Kidney (tissue), 13 donors: ENCODE measurements at regions not wholly inside any gene's neighbourhood (a gene's known extent, or its start where the extent isn't known, plus 50 kb on each side); places are given as distances from the start of the nearest gene placed in this dataset.

Experiments
- DNase-seq, 5 donors: peaks; one replicate each; pipeline ENCODE4 v3.0.0-alpha.2; 2013 to 2020
- FAIRE-seq: peaks from 2 replicates; lab custom pipeline; 2012; peaks lifted over from hg19 to GRCh38; lab: Jason Lieb, UNC
- H3K27ac ChIP-seq, 2 donors: one replicate each; pipeline ENCODE4 v1.7.0; 2013; ENCODE audit warnings: low read depth in 2 of 2, low read length in 2 of 2, inconsistent platforms in 1 of 2
- H3K27me3 ChIP-seq: one replicate; pipeline ENCODE4 v1.7.1; 2013; ENCODE audit warnings: low read length, inconsistent platforms; ENCODE audit not compliant: control insufficient read depth, insufficient read depth
- H3K36me3 ChIP-seq, 3 donors: one replicate each; pipeline versions ENCODE4 v1.7.0 to v1.7.1; 2013; ENCODE audit warnings: low read length in 3 of 3, control low read depth in 1 of 3, inconsistent platforms in 1 of 3; ENCODE audit not compliant: insufficient read depth in 3 of 3, control insufficient read depth in 2 of 3
- H3K4me1 ChIP-seq, 3 donors: one replicate each; pipeline versions ENCODE4 v1.7.0 to v1.7.1; 2013; ENCODE audit warnings: low read length in 3 of 3, inconsistent platforms in 1 of 3, low read depth in 1 of 3; ENCODE audit not compliant: control insufficient read depth in 2 of 3, insufficient read depth in 2 of 3
- H3K4me3 ChIP-seq, 3 donors: one replicate each; pipeline versions ENCODE4 v1.7.0 to v1.8.1; 2013; ENCODE audit warnings: low read length in 3 of 3, control low read depth in 1 of 3, inconsistent platforms in 1 of 3
- H3K9ac ChIP-seq, 3 donors: one replicate each; pipeline versions ENCODE4 v1.7.0 to v1.7.1; 2013; ENCODE audit warnings: low read length in 3 of 3, control low read depth in 1 of 3, inconsistent platforms in 1 of 3
- H3K9me3 ChIP-seq, 3 donors: one replicate each; pipeline versions ENCODE4 v1.7.0 to v1.7.1; 2013; ENCODE audit warnings: low read length in 3 of 3, control low read depth in 1 of 3, inconsistent platforms in 1 of 3; ENCODE audit not compliant: control insufficient read depth in 2 of 3, insufficient read depth in 1 of 3
- intact Hi-C: fragments of 100-400 bp; cut with DNase I; formaldehyde crosslinking; loops from one replicate; pipeline ENCODE4 v1.11.1; 2022
- TF ChIP-seq, protein P1 (sequence below): IDR thresholded peaks from 3 replicates; pipeline ENCODE4 v1.5.1; 2012; ENCODE audit warnings: mild to moderate bottlenecking, moderate library complexity, borderline replicate concordance; ENCODE audit not compliant: insufficient read depth; ENCODE audit errors: extremely low read depth
- donor health status: control.
- donor health status: control.
- donor health status: control.
- donor health status: control.
- donor health status: control.
- donor health status: DM: yes; HTN: yes; CAD: no.
- donor health status: Normal renal cell carcinoma (clear cell type).

DNA sequence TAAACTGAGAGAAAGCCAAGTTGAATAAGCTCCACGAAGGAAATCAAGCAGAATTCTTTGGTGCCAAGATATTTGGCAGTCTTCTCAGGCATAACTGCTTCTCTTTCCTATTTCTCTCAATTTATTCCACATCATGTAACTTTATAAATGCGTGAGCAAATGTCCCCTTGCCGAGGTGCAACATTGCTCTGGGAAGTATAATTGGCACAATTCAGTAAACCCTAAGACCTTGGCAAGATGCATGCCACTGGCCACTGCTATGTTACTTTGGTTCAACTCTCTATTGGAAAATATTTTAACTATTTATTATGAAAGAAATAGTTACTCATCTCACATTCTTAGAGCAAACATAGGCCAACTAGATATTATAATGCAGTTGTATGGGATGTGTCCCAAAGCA lies 170.2 kb downstream of the SUCNR1 start:
- Histone ChIP-seq H3K9ac (no peak overlapping the region), H3K4me1 (no peaks in the 10 kb centered on the region), H3K9me3 (no peaks in the 10 kb centered on the region), H3K36me3 (no peaks in the 10 kb centered on the region), H3K27me3 (no peaks in the 10 kb centered on the region), H3K4me3 (no peak overlapping the region), H3K27ac (no peak overlapping the region)
- no peak for DNase-seq
- no peak for FAIRE-seq
- TF ChIP-seq, protein P1, sequence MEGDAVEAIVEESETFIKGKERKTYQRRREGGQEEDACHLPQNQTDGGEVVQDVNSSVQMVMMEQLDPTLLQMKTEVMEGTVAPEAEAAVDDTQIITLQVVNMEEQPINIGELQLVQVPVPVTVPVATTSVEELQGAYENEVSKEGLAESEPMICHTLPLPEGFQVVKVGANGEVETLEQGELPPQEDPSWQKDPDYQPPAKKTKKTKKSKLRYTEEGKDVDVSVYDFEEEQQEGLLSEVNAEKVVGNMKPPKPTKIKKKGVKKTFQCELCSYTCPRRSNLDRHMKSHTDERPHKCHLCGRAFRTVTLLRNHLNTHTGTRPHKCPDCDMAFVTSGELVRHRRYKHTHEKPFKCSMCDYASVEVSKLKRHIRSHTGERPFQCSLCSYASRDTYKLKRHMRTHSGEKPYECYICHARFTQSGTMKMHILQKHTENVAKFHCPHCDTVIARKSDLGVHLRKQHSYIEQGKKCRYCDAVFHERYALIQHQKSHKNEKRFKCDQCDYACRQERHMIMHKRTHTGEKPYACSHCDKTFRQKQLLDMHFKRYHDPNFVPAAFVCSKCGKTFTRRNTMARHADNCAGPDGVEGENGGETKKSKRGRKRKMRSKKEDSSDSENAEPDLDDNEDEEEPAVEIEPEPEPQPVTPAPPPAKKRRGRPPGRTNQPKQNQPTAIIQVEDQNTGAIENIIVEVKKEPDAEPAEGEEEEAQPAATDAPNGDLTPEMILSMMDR, result no peak
- intact Hi-C loops, result no loop called here

DNA sequence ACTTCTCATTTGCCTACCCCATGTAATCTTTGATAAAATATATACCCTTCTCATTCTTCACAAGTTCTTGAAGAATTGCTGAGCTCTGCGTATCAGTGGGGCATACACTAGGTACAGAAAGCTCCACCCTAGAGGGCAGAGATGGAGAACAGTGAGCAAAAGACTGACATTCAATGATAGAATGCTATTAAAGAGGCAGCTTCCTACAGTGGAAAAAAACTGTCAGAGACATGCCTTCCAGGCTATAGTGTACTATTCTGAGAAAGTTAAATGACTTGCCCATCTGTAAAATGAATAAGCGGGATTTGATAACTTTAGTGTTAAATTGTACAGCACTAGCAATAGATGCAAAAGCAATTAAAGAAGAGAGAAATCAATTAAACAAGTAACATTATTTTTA lies 172.8 kb downstream of the SUCNR1 start:
- DNase-seq, result no peak
- Histone ChIP-seq H3K27ac (no peak overlapping the region), H3K4me3 (no peak overlapping the region), H3K36me3 (no peaks in the 10 kb centered on the region), H3K27me3 (no peaks in the 10 kb centered on the region), H3K9ac (no peak overlapping the region), H3K9me3 (no peaks in the 10 kb centered on the region), H3K4me1 (no peaks in the 10 kb centered on the region)
- TF ChIP-seq, protein P1, result no peak
- FAIRE-seq, result no peak
- intact Hi-C loops, result no loop called here

DNA sequence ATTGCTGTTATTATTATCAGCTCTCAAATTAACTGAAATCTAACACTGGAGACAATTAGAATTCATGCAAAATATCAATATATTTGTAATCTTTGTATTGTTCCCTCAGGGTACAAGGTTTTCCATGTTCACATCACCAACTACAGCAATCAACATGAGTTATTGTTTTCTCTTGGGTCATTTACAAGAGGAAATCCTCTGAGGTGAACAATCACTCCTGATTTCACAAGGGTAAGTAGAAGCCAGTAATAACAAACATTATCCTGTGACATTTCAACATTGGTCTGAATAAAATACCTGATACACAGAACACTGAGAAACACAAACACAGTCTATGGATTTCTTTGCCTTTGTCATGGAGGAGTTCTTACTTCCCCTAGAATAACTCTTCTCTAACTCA lies 174.0 kb downstream of the SUCNR1 start:
- Histone ChIP-seq H3K27ac (no peak overlapping the region), H3K27me3 (no peaks in the 10 kb centered on the region), H3K36me3 (no peaks in the 10 kb centered on the region), H3K4me3 (no peak overlapping the region), H3K9ac (no peak overlapping the region), H3K4me1 (no peaks in the 10 kb centered on the region), H3K9me3 (no peaks in the 10 kb centered on the region)
- FAIRE-seq, result no peak
- DNase-seq, result peak in 2 of 5 donors; percentile 10 to 20
- TF ChIP-seq, protein P1, result no peak
- intact Hi-C loops, result no loop called here

DNA sequence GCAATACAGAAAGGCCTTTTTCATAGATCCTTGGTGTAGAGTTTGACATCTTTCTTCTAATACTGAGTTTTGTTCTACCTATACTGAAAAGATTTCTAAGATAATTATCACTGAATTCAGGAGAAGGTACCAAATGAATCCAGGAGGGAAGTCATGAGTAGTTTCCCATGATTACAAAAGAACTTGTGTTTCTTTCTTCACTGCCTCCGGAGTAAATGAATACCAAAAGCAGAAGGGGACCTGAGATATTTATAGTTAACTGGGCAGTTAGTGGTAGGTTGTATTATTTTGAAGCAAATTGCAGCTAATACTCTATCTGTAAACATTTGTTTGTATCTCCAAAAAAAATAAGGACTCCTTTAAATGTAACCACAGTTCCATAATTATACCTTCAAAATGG lies 175.4 kb downstream of the SUCNR1 start:
- Histone ChIP-seq H3K9me3 (no peaks in the 10 kb centered on the region), H3K9ac (no peak overlapping the region), H3K27me3 (no peaks in the 10 kb centered on the region), H3K27ac (no peak overlapping the region), H3K36me3 (no peaks in the 10 kb centered on the region), H3K4me3 (no peak overlapping the region), H3K4me1 (no peaks in the 10 kb centered on the region)
- TF ChIP-seq, protein P1, result no peak
- FAIRE-seq (no peak), DNase-seq (no peak)
- intact Hi-C loops, result no loop called here
